ENCODE measurements at regions not wholly inside any gene's neighbourhood (a gene's known extent, or its start where the extent isn't known, plus 50 kb on each side); places are given as distances from the start of the nearest gene placed in this dataset.

DNA sequence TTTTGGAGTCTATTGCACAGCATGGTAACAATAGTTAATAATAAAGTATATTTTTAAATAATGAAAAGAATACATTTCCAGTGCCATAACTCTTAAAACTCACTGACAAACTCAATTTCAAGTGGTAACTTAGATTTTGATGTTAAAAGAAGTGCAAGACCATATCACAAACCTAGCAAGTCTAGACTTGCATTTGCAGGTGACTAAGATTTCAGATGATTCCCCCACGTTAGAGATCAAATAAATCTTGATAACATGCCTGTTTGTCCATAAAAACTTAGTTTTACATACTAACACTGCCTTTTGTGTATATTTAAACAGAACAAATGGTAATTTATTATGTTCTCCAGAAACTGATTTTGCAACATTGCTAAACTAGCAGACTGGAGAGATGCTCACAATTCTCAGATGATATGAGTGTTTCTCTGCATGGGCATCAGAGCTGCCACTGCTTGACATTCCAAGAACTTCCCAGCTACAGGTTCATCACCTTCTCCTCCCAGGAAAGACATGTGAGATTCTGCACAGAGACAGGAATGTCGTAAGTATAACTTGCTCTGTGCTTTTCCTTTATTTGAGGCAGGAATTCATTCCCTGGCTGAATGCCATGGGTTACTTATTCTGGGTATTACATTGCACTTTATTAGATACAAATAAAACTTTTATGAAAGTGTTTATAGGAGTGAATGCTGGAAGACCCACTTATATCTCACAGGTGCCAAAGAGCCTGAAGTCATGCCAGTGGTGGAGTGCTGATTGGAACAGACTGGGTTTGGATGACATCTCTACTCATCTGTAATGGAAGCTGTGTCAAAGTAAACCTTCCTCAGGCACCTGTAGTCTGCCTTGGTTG is 160.2 kb upstream of the FOXA2 start:
- no peak for DNase-seq

DNA sequence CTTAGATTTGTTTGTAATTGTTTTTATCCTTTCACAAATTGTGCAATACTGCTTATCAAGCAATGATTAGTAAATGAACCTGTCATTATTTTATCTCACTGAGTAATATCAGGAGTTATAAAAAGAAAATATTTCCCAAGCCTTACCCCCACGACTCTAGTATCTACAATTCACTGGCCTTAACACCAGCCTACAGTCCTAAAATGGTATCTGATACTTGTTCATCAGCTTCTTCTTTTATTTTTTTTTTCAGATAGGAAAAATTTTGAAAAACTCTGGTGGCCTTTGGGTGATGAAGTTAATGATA is 160.8 kb upstream of the FOXA2 start:
- DNase-seq = no peak

DNA sequence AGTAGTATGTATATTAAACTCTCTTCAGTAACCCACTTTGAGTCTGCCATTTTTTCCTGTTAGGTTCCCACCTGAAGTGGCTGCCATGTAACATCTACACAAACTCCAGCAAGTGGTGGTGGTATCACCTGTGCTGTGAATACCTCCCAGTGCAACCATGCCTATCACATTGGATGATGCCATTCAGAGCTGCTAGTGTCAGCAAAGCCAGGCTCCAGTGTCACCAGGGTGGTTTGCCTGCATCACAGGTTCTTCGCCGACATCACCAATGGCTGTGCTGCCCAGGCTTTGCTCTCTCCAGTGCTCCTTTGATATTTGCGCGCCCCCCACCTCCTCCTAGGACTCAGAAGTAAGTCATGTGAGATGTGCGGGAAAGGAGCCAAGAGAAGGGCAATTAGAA is 162.6 kb upstream of the FOXA2 start:
- no peak for DNase-seq

DNA sequence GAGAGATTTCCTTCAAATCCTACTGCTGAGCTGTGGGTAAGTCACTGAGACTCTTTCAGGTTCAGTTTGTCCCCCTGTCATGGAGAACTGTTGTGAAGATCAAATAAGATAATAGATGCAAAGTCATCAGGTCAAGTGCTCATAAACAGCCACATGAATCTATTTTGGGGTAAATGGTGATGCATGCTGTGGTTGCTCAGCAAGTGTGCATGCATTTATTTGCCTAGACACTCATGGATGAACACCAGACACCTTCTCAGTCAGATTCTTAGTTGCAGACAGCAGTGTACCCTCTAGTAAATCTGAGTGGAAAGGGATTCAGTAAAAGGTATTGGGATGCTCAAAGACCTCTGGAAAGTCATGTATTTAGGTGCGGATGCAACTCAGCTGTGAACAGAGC is 168.0 kb upstream of the FOXA2 start:
- DNase-seq = no peak

DNA sequence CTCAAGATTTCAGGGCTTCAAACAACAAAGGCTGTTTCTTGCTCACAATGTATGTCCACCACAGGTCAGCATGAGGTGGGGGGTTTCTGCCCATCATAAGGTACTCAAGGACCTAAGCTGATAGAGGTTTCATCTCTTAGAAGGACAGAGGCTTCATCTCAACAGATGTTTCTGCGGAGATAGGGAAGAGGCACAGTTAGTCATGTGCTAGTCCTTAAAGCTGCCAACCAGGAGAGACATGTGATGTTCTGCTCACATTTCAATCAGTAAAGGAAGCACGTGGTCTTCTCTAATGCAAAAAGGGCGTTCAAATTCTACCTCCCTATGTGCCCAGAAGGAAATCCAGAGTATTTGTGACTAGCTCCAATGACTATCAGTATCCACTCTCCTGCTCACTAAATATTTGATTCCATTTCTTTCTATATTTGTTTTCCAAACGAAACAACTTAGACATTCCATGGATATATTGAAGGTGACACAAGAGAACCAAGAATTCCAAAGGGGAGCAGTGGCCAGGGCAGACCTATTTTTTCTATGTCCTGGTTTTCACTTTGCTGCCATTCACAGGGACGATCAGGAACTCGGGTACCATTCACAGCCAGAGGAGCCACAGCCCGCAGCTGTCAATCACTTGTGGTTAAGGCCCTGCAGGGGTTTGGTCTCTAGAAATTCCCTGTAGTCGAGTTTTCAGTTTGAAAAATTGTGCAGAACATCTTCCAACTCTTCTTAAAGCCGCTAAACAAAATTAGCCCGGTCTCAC is 173.2 kb upstream of the FOXA2 start:
- no peak for DNase-seq

DNA sequence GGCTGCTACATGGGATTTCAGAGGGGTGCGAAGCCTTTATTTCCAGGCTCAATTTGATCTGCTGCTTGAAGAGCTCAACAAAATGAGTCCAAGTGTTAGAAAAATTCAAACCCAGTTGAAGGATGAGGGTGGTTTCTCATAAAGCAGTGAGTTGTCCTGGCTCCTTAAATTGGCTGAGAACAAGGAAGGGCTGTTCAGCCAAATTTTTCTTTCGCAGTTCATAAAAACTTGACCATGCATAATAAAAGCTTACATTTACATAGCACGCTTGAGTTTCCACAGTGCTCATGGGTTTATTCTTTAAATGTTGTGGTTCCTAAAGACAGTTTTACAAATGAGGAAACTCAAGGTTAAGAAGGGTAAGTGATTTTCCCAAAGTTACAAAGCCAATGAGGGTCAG is 174.4 kb upstream of the FOXA2 start:
- no peak for DNase-seq

DNA sequence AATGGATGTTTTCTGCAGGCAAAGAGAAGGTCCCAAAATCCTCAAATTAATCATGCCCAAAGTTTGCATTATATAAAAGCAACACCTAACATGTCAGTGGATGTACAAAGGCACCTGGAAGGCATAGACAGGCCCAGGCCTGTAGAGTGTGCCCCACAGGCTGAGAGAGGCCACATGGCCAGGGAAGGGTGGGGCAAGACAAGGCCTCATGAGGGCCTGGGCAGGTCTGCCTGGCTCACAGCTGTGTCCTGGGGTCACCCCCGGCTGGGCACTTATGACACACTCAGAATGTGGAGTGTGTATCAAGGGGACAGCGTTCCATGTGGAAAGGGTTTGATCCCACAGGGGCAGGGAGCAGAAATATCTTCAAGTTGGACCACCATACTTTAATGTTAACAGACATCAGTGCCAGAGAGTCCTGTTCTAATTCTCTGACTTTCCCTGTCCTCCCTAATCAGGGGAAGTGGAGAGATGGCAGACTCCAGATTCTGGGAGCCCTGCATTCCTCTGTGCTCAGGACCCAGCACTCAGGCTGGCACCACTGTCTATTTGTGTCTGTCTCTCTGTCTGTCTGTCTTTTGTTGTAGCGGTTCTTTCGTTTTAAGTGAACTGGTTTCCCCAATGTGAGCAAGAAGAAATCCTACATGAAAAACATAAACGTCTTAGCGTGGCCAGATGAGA is 178.3 kb upstream of the FOXA2 start:
- no peak for DNase-seq

DNA sequence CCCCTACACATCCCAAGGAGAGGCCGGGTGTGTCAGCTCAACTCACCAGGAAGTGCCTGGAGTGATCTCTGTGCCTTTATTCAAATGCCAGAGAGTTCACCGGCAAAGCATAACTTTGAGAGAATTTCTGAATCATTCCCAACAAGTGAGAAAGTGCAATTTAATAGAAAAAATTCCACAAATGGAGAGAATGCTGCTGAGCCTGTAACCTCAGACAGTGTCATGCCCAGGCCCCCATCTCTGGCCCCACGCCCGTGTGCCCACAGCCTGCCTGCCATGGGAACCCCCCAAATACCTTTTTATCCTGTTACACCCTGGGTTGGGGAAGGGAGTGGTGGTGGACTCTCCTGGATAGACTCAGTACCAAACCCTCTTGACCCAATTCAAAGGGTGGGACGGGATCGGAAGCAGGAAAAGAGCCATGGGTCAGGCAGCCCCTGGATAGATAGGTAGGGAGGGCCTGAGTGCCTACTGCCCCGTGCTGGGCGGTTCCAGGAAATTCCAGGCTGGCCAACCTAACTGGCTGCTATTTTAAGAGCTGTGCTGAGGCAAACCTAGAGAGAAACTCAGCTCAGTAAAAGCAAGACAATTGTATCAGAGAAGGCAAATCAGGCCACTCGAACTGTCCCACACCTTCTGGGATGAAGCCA is 179.0 kb upstream of the FOXA2 start:
- no peak for DNase-seq

DNA sequence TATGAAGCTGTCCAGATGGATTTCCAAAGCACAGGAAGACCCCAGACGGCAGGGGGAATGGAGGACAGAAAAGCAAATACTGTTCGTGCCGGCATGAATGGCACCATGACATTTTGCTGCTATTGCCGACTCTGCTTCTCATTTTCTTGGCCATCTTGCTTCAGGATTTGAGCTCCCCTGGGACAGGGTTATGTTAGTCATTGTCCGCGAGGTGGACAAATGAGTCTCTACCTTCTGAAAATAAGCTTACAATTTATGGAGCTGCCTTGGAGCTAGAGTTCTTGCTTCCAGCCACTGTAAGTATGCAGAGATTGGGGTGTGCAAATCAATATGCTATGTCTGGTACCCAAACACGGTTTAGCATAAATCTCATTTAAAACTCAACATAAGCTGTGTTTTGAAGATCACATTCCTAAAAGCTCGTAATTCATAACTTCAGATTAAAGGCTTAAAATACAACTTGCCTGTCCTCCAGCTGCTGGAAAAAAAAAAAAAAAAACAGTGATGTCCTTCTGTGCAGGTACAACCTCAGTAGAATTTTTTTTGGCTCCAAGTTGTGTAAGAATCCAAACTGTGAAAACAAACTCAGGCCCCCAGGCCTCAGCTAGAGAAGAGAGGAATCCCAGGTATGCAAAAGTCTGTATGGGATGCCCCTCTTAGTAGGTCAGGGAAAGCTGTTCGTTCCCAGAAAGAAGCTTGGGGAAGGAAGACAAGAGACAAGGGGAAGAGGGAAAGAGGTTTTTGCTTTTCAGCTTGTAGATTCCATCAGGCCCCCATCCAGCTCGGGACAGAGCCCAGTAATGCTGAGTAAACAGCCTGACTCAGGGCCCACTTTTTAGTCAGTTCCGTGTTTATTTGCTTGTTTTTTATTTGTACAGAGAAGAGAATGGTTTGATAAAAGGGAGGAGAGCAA is 184.2 kb upstream of the FOXA2 start:
- DNase-seq = no peak

DNA sequence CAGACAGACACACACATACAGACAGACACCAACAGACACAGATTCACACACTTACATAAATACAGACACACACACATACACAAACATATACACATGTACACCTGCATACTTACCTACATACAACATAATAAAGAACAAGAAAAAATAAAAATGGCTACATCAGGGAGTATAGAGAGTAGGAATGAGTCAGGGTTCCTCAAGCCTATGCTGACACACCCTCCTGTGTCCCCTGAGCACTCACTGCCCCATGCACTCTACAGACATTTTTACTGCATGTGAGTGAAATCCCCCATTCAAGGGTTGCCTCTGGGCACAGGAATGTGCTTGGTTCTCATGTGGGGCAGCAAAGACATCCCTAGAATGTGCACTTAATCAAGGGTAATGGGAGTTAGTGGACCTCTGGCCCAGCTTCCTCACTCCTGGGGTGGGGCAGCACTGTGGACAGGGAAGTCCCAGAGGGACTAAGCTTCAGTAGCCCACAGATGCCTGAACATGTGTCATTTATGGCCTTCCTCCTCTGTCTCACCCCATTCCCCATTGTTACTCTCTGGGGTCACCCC is 185.9 kb upstream of the FOXA2 start:
- DNase-seq = no peak

DNA sequence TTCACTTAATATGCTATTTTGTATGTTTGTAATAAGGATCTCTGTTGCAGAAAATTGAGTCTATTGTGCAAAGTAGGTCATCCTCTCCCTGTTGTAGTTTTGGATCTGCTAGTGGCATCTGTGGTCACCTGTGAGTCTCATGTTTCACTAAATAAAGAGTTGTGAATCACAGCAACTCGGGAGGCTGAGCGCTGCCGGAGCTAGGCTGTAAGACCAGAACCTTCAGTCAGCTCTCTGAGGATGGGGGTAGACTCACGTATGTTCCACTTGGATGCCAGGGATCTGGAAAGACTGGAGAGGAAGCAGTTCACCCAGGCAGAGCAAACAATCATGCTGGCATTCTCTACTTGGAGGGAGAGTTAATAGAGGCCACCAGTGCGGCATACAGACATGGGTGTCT is 187.3 kb upstream of the FOXA2 start:
- no peak for DNase-seq

DNA sequence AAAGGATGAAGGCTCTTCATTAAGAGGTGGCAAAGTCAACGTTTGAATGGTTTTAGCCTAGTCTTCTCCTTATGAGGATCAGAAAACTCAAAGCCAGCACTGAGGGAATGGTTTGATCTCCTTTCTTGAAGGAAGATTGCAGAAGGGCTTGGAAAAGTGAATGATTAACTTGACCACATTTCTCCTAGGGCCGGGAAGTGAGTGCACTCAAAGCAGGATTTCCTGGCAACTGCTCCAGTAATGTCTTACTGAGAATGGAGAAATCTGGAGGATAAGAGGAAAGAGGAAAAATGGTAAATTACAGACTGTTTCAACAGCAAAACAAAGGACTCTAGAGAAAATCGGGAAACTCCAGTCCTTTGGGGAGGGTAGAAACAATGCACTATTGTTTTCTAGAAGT is 189.0 kb upstream of the FOXA2 start:
- DNase-seq = no peak

DNA sequence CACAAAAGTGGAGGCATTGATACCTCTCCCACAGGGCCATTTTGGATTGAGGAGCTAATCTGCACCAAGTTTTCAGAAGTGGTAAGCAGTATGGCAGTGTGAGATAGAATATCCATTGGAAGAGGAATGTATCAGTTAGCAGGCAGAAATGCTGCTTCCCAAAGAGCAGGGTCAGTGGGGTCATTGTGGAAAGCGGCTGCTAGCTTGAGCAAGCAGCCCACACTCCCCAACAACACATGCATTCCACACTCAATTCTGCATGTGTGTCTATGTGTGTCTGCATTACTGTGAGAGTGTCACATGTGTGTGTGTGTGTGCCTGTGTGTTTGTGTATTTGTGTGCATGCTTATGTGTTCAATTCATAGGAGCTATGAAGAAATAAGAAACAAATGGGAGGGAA is 190.9 kb upstream of the FOXA2 start:
- no peak for DNase-seq

DNA sequence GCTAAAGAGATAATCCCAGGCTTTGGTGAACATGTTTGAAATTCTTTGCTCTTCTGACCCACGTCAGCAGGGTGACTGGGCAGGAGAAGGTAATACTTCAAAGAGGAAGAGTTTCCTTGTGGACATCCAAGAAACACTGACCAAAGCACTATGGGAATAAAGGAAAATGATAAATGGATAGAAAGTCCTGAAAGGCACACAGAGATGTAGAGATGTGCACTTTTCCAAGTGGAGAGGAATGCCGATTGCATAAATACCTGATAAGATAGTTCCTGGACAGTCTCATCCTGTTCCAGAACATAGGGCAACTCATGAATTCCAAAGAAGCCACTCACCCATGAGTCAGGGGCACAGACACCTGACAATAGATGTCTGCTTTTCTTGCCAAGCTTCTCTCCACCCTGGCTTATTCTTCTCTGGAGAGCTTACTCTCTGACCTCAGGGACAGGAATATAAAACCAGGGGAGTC is 191.3 kb upstream of the FOXA2 start:
- no peak for DNase-seq

DNA sequence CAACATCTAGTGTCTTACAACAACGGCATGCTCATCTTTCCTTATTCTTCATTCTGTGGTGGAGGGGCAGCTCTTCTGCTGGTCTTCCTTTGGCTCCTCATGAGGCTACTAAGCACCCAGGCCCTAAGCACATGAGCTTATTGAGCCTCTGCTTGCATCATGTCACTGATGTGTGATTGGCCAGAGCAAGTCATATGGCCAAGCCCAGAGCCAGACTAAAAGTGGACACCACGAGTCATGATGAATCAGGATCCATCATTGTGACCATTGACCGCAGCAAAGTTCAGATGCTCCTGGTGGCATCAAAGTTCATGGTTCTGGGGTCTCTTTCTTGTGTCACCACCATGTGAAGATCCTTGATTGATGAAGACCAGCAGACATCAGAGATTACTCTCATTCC is 192.0 kb upstream of the FOXA2 start:
- DNase-seq = no peak

DNA sequence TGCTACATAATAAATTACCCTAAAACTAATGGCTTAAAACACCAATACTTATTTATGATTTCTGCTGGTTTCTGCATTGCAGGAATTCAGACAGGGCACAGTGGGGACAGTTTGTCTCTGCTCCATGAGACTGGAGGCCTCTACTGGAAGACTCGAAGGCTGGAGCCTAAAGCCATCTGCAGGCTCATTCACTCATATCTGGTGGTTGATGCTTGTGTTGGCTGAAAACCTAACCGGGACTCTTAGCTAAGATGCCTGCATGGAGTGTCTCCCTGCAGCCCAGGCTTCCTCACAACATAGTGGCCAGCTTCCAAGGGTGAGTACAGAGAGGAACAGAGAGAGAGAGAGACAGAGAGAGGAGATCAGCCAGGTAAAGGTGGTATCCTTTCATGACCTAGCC is 195.5 kb upstream of the FOXA2 start:
- no peak for DNase-seq

DNA sequence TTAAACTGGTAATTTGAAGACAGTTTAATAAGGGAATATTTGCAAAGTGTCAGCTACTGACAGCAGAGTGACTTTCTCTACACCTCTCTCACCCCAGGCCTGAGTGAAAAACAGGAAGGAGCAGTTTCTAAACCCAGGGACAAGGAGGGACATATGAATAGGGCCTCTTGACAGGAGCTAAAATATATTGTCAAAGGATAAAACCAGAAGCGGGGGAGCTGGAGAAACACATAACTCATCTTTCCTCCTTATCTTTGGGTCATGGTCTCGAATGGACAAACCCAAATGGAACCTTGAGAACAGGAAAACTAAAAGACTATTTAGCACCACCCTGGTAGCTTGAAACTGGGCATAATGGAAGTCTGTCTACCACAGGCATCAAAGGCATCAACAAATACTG is 197.5 kb upstream of the FOXA2 start:
- no peak for DNase-seq

DNA sequence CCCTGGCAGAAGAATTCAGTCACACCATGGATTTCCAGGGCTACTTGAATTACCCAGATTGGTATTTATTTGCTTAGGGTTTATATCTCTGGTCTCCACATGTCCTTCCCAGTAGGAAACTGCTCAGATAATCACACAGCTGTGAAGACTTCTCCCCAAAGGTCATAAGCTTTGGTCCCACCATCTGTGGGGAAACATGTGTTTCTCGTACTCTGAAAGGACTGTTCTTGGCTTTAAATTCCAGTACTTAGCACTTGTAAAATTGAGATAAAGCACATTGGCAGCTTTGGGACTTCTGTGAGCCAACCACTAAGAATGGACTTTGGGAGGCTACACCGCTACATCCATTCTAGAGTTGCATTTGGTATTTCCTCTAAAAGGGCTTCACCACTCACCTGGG is 205.3 kb upstream of the FOXA2 start:
- no peak for DNase-seq

DNA sequence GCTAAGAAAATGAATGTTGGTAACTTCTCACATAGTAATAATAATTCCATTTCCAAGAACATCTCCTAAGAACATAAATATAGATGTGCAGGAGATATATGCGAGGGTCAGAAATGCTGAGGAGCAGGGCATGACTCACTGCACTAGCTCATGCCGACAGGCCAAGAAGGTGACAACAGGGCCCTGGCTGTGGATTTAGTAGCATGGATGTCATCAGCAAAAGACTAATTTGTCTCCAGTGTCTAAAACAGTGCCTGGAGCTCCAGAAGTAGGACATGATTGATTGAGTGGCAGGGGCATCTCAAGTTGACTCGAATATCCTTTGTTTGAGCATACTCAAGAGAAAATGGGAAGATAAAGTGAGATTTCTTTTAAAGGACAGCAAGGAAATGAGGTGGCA is 207.0 kb upstream of the FOXA2 start:
- no peak for DNase-seq

DNA sequence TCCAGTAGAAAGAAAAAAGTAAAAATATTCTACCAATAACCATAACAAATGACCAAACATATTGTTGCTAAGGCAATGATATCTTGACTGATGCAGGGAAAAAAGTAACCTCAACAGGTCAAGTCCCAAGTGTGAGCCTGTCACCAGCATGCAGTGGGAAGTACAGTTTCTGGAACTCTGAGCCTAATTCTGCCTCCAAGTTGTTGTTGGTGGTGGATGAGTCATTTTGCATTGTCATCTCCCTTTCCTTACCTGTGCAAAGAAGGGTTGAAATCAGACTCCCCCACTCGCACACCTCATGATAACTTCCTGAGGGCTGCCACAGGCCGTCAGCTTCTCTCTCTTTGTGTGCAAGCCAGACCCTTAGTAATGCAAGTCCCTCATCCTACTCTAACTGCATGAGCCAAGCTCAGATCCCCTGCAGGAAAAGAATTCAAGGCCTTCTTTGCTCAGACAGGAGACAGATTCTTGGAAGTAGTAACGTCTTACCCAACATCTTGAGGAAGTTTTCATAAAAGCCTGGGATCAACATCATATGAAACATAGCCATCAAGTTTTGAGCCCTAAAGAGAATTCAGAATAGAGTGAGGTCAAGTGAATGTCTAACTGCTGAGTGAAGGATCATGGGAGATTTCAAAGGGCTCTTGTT is 207.6 kb upstream of the FOXA2 start:
- no peak for DNase-seq

DNA sequence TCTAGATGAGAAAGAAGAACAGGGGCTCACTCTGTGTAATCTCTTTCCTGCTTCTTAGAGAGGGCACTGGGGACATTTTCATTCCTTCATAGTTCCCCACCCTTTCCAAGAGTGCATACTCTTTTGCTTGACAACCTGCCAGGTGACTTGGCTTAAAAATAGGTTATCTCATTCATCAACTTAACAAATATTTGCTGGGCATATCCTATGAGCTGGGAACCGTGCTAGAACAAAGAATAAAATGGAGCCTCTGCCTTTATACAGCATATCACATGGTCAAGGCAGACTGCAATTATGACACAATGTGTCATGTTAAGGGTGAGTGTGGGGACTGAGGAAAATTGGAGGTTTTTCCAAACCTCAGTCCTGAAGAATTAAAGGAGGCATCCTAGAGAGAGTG is 209.8 kb upstream of the FOXA2 start:
- DNase-seq = no peak

DNA sequence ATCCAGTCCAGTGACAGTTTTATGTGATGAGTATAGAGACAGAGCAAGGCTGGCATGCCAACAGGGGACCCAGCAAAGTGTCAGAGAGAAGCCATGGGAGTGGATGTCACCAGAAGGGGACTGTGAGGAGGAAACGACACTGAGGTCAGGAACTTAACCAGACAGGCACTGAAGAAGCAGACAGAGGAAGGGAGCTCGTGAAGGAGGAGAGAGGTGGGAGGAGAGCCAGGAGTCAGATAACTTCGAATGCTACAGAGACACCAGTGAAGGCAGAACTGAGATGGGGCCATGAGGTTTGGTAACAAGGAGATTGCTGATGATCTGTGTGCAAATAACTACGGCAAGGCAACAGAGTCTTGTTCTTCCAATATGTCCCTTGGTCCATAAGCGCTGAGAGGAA is 211.1 kb upstream of the FOXA2 start:
- no peak for DNase-seq
